Fibroblast of lung (primary cell): ENCODE measurements at regions not wholly inside any gene's neighbourhood (a gene's known extent, or its start where the extent isn't known, plus 50 kb on each side); places are given as distances from the start of the nearest gene placed in this dataset.

Experiments
- EZH2 ChIP-seq: IDR thresholded peaks from 2 replicates; pipeline ENCODE4 v1.5.1; 2012; ENCODE audit warnings: low read length, control low read depth, mild to moderate bottlenecking; ENCODE audit errors: missing control alignments
- TF ChIP-seq, protein P1 (sequence below), 2 donors: IDR thresholded peaks in 1 of 2; conservative IDR thresholded peaks in 1 of 2; 1 replicate in 1 of 2; 2 replicates in 1 of 2; pipeline ENCODE4 v1.5.1; 2011 to 2012; ENCODE audit warnings: low read length in 2 of 2, control low read depth in 1 of 2, inconsistent platforms in 1 of 2, low read depth in 1 of 2, mild to moderate bottlenecking in 1 of 2

DNA sequence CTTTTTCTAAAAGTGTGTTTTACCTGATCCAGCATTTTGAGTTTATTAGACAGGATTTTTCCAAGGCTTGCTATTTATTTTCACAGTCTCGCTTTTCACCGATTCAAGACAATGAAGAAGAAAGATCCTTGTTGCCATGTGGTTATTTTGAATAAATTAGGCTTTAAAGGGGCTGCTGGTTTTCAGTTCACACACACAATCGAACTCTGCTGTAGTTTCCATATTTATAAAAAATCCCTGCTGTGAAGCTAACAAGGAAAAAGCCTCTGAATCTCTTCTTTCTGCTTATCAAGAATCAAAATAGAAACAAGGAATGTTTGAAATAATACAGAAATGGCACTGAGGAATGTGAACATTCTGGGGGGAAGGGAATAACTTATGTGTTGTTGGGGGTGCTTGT is 102.5 kb upstream of the KAZN start:
- TF ChIP-seq, protein P1, sequence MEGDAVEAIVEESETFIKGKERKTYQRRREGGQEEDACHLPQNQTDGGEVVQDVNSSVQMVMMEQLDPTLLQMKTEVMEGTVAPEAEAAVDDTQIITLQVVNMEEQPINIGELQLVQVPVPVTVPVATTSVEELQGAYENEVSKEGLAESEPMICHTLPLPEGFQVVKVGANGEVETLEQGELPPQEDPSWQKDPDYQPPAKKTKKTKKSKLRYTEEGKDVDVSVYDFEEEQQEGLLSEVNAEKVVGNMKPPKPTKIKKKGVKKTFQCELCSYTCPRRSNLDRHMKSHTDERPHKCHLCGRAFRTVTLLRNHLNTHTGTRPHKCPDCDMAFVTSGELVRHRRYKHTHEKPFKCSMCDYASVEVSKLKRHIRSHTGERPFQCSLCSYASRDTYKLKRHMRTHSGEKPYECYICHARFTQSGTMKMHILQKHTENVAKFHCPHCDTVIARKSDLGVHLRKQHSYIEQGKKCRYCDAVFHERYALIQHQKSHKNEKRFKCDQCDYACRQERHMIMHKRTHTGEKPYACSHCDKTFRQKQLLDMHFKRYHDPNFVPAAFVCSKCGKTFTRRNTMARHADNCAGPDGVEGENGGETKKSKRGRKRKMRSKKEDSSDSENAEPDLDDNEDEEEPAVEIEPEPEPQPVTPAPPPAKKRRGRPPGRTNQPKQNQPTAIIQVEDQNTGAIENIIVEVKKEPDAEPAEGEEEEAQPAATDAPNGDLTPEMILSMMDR (conservative IDR thresholded peaks at IDR 0.05 in 1 of 2, IDR thresholded peaks at IDR 0.05 in 1 of 2; ENCODE audit: low read depth in 1 of 2, low read length in 2 of 2) = no peak
- TF ChIP-seq EZH2 = no peak
